ENCODE measurements at regions not wholly inside any gene's neighbourhood (a gene's known extent, or its start where the extent isn't known, plus 50 kb on each side); places are given as distances from the start of the nearest gene placed in this dataset.
"Not testable (repeated sequence)": the region's sequence is repeated elsewhere in the genome, so short reads cannot be mapped to it uniquely, and the experiment has no call there.

DNA sequence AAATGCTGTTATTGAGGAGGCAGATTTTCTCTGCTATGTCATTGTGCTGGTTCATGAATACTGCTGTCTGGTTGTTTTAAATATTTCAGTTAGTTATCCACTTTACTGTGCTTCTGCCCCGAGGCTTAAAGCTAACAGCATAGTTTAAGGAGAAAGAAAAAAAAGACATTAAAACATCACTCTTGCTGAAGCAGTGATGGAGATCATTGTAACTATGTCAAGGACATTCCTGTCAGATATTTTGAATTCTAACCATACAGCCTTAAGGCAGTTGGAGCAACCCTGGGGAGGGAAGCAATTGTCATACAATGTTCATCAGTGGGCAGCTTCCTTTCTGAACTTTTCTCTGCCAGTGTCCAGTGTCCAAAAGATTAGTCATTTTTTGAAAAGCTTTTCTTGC lies 199.0 kb upstream of the DDX53 start:
- DNase-seq (ENCODE audit: low spot score): peak; percentile 0

DNA sequence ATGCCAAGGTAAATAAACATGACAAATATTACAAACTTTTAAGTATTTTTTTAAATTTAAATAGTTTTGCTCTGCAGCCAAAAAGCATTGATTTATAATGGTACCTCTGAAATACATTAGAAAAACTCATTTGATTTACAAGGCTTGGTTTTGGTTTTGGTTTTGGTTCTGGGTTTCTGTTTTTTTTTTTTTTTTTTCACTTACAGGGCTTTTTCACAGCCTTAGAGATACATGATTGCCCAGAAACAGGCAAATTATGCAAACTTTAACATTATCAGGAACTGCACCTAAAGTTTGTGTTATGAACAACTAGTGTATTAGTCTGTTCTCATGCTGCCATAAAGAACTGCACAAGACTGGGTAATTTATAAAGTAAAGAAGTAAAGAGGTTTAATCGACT lies 196.4 kb upstream of the DDX53 start:
- DNase-seq (ENCODE audit: low spot score): no peak

DNA sequence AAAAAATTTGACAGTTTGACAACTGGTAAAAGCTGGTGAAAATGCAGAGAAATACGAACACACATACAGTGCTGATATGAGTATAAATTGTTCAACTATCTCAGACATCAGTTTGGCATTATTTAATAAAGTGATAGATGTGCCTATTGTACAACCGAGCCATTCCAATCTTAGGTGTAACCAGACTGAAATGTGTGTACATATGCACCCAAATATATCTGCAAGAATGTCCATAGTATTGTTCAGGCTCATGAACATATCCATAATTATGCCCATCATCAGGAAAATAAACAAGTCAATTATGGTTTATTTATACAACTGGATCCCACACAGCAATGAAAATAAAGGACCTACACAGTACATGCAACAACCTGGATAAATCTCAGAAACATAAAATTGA lies 188.9 kb upstream of the DDX53 start:
- DNase-seq (ENCODE audit: low spot score): no peak

- no peak for DNase-seq (ENCODE audit: low spot score)
Observed at GRCh38 chrX:22818061-22818460, 181.7 kb upstream of the DDX53 start.

DNA sequence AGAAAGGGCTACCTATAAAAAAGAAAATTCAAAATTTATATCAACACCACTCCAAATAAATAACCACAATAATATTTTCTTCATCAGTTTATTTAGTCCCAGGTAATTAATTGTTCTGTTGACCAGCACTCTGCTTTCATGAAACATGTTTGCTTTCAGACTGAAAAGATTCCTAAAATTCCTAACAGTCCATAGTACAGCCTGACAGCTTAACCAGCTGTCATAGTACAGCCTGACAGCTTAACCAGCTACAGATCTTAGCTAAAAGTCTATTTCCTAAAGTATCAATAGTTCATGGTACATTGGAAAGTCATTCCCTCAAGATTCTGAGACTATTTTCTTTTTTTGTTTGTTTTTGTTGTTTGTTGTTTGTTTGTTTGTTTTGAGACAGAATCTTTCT lies 144.1 kb upstream of the DDX53 start:
- no peak for DNase-seq (ENCODE audit: low spot score)

- DNase-seq (ENCODE audit: low spot score): no peak
Observed at GRCh38 chrX:22859642-22860041, 140.1 kb upstream of the DDX53 start.

- not testable (repeated sequence) for DNase-seq (ENCODE audit: low spot score)
Observed at GRCh38 chrX:22866801-22867200, 133.0 kb upstream of the DDX53 start.

DNA sequence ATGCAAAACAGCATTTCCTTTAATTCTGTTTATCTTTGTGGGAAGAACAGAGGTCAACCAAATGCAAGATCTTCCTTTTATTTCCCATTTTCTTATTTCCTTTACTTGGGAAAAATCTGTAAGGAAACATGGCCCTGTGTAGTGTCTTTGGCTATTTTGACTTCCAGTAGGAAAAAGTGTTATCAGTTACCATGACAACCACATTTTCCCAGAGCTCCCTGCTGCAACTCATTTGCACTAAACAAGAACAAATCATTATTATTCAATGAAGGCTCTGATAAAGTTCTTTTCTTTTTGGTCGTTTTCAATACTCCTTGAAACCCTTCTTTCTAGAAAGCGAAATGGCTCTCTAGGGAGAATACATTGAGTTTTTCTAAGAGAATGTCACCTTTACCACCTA lies 117.2 kb upstream of the DDX53 start:
- DNase-seq (ENCODE audit: low spot score): no peak

GRCh38 chrX:22889819-22890218 lies 109.9 kb upstream of the DDX53 start:
- no peak for DNase-seq (ENCODE audit: low spot score)

DNA sequence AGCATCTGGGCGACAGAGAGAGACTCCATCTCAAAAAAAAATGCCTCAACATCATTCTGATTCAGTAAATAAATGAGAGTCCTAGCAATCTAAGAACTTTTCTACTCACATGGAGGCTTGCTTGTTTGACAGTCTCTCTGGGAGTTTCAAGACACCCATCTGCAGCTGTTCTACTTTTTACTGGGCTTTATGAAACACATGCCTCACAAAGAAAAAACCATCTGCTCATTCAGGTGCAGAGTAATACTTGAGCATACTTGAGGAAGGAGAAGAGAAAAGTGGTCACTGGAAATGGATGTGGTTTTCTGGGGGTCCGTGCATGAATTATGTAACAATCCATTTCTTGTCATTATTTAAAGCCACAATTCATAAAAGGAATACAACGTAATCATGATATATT lies 87.1 kb upstream of the DDX53 start:
- no peak for DNase-seq (ENCODE audit: low spot score)

DNA sequence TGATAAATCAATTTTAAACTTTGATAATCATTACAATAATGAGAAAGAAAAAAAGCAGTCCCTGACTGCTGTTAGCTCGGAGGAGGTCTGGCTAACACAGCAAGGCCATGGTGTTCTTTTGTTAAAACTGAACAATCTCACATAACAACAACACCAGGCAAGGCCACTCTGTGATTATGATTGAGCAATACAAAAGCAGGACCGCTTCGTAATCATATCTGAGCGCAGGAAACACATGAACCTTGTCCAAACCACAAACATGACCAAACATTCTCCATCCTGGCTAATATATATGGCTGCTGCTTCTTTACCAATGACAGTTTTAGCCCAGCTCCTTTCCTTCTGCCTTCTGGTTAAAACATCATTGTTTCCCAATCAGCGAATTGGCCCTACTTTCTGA lies 76.8 kb upstream of the DDX53 start:
- DNase-seq (ENCODE audit: low spot score): no peak

GRCh38 chrX:22934640-22935039 lies 65.1 kb upstream of the DDX53 start:
- no peak for DNase-seq (ENCODE audit: low spot score)

DNA sequence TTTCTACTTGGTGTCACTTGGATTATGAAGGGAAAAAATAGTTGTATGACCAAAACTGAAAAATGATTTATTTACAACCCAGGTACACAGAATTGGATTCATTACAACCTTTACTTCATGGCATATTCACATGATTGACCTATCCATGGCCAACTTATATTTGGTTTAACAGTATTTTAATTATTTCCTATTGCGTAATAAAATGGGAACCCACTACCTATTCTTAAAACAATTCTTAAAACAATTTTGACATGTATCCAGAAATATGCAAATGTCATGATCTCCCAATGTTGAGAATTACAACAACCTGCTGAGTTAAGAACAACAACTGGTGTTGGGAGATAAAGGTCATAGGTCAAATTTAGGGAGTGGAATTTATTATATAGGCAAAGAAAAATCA lies 54.8 kb upstream of the DDX53 start:
- DNase-seq (ENCODE audit: low spot score): no peak
